GM12878 (cell line): ENCODE measurements at regions not wholly inside any gene's neighbourhood (a gene's known extent, or its start where the extent isn't known, plus 50 kb on each side); places are given as distances from the start of the nearest gene placed in this dataset.

ENCODE experiments used
- ESRRA ChIP-seq: IDR thresholded peaks from 2 replicates; pipeline ENCODE4 v1.6.1; 2012; ENCODE audit warnings: mild to moderate bottlenecking, low read length, improper control_type of control experiment
- GABPA ChIP-seq: IDR thresholded peaks from 2 replicates; pipeline ENCODE4 v1.6.1; 2014; ENCODE audit warnings: antibody characterized with exemption, low read depth, mild to moderate bottlenecking, inconsistent platforms
- POLR2A ChIP-seq: IDR thresholded peaks from 2 replicates; pipeline ENCODE4 v1.6.1; 2011; ENCODE audit warnings: low read depth, mild to moderate bottlenecking, low read length
- POLR2AphosphoS5 ChIP-seq: IDR thresholded peaks from 2 replicates; pipeline ENCODE4 v1.6.1; 2011; ENCODE audit warnings: mild to moderate bottlenecking, low read length, inconsistent platforms
- RCOR1 ChIP-seq: conservative IDR thresholded peaks from 2 replicates; pipeline ENCODE4 v1.6.1; 2012; ENCODE audit warnings: low read depth, low read length, improper control_type of control experiment
- TCF12 ChIP-seq: IDR thresholded peaks from 2 replicates; pipeline ENCODE4 v1.6.1; 2011; ENCODE audit warnings: low read depth, mild to moderate bottlenecking, low read length
- YY1 ChIP-seq: IDR thresholded peaks from 2 replicates; pipeline ENCODE4 v1.6.1; 2011; ENCODE audit warnings: low read depth, mild to moderate bottlenecking, low read length
- TF ChIP-seq, protein P1 (sequence below), 3 experiments: IDR thresholded peaks in 2 of 3; conservative IDR thresholded peaks in 1 of 3; 2 replicates each; pipeline ENCODE4 v1.5.1; 2011; ENCODE audit warnings: low read depth in 3 of 3, low read length in 3 of 3, mild to moderate bottlenecking in 3 of 3, control low read depth in 2 of 3, moderate library complexity in 2 of 3, inconsistent platforms in 1 of 3, mixed read lengths in 1 of 3; ENCODE audit not compliant: control insufficient read depth in 2 of 3, insufficient read depth in 1 of 3; ENCODE audit errors: extremely low read depth in 1 of 3

DNA sequence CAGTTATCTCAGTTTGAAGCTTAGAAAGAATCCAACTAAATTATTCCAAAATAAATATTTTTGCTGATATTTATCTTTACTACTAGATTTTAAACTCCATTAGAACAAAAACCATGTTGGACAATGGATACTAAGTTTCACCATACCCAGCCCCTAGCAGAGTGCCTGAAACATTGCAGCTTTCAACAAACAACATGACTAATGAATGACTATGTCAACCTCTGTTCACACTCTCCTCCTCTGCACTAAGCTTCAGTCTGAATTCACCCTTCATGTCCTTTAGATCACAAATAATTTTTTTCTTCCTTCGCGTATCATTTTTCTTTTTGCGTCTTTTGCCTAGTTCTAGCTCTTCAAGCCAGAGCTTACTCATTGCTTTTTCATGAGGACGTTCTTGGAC, 315.2 kb downstream of the PCDH10 start:
- TF ChIP-seq RCOR1, result no peak
- no peak for TF ChIP-seq TCF12
- TF ChIP-seq, protein P1, sequence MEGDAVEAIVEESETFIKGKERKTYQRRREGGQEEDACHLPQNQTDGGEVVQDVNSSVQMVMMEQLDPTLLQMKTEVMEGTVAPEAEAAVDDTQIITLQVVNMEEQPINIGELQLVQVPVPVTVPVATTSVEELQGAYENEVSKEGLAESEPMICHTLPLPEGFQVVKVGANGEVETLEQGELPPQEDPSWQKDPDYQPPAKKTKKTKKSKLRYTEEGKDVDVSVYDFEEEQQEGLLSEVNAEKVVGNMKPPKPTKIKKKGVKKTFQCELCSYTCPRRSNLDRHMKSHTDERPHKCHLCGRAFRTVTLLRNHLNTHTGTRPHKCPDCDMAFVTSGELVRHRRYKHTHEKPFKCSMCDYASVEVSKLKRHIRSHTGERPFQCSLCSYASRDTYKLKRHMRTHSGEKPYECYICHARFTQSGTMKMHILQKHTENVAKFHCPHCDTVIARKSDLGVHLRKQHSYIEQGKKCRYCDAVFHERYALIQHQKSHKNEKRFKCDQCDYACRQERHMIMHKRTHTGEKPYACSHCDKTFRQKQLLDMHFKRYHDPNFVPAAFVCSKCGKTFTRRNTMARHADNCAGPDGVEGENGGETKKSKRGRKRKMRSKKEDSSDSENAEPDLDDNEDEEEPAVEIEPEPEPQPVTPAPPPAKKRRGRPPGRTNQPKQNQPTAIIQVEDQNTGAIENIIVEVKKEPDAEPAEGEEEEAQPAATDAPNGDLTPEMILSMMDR (IDR thresholded peaks at IDR 0.05 in 2 of 3, conservative IDR thresholded peaks at IDR 0.05 in 1 of 3; ENCODE audit: control insufficient read depth in 2 of 3, extremely low read depth in 1 of 3, insufficient read depth in 1 of 3, low read depth in 3 of 3, low read length in 3 of 3), result no peak
- TF ChIP-seq ESRRA, result no peak
- no peak for TF ChIP-seq YY1
- no peak for TF ChIP-seq GABPA
- no peak for TF ChIP-seq POLR2AphosphoS5
- TF ChIP-seq POLR2A, result no peak
